NCI-H2081 (cell line): ENCODE measurements at regions not wholly inside any gene's neighbourhood (a gene's known extent, or its start where the extent isn't known, plus 50 kb on each side); places are given as distances from the start of the nearest gene placed in this dataset.

ENCODE experiments used
- DNase-seq, 2 experiments: peaks; one replicate each; lab custom pipeline; 2025; lab: John Stamatoyannopoulos, UW

- DNase-seq = no peak
Observed at GRCh38 chr15:77540312-77541060, 92.2 kb downstream of the LINGO1 start.

- DNase-seq = peak; percentile 30 to 67
Observed at GRCh38 chr15:77538793-77539497, 93.8 kb downstream of the LINGO1 start.

GRCh38 chr15:77538027-77538451 is 94.7 kb downstream of the LINGO1 start:
- no peak for DNase-seq

GRCh38 chr15:77537006-77537405 is 95.7 kb downstream of the LINGO1 start:
- DNase-seq = no peak

- DNase-seq = no peak
Observed at GRCh38 chr15:77535845-77536244, 96.9 kb downstream of the LINGO1 start.
